Endodermal cell (in vitro differentiated cells): ENCODE measurements at regions not wholly inside any gene's neighbourhood (a gene's known extent, or its start where the extent isn't known, plus 50 kb on each side); places are given as distances from the start of the nearest gene placed in this dataset.
"Not testable (repeated sequence)": the region's sequence is repeated elsewhere in the genome, so short reads cannot be mapped to it uniquely, and the experiment has no call there.

Experiments
- DNase-seq: peaks from one replicate; pipeline ENCODE4 v3.0.0-alpha.2; 2017
- H3K27ac ChIP-seq: 2 replicates; pipeline ENCODE4 v1.5.1; 2013; ENCODE audit warnings: mild to moderate bottlenecking, low read depth, low read length, moderate library complexity
- H3K27me3 ChIP-seq: 2 replicates; pipeline ENCODE4 v1.6.1; 2013; ENCODE audit warnings: mild to moderate bottlenecking, low read length, moderate library complexity; ENCODE audit not compliant: insufficient read depth, control insufficient read depth, poor library complexity, severe bottlenecking
- H3K36me3 ChIP-seq: 2 replicates; pipeline ENCODE4 v1.7.0; 2013; ENCODE audit warnings: mild to moderate bottlenecking, low read length, moderate library complexity; ENCODE audit not compliant: control insufficient read depth, insufficient read depth
- H3K4me1 ChIP-seq: one replicate; pipeline ENCODE4 v1.7.0; 2013; ENCODE audit warnings: low read length; ENCODE audit not compliant: control insufficient read depth, insufficient read depth
- H3K4me3 ChIP-seq: 2 replicates; pipeline ENCODE4 v1.5.1; 2013; ENCODE audit warnings: mild to moderate bottlenecking, low read length, moderate library complexity
- H3K9ac ChIP-seq: 2 replicates; pipeline ENCODE4 v1.6.1; 2013; ENCODE audit warnings: mild to moderate bottlenecking, low read length, moderate library complexity; ENCODE audit not compliant: poor library complexity, severe bottlenecking; ENCODE audit errors: extremely low read depth
- H3K9me3 ChIP-seq: 2 replicates; pipeline ENCODE4 v1.6.1; 2013; ENCODE audit warnings: mild to moderate bottlenecking, low read length, moderate library complexity; ENCODE audit not compliant: control insufficient read depth
- H3K27ac Mint-ChIP-seq: 2 replicates; pipeline ENCODE4 v1.8.0; 2020; ENCODE audit warnings: mixed read lengths
- H3K27me3 Mint-ChIP-seq: 2 replicates; pipeline ENCODE4 v1.8.0; 2021; ENCODE audit warnings: mild to moderate bottlenecking, mixed read lengths; ENCODE audit not compliant: insufficient read depth
- H3K36me3 Mint-ChIP-seq: 2 replicates; pipeline ENCODE4 v1.8.0; 2020; ENCODE audit warnings: low read depth, mixed read lengths
- H3K4me1 Mint-ChIP-seq: 2 replicates; pipeline ENCODE4 v1.8.0; 2020; ENCODE audit warnings: mixed read lengths
- H3K4me3 Mint-ChIP-seq: 2 replicates; pipeline ENCODE4 v1.8.0; 2020; ENCODE audit warnings: mild to moderate bottlenecking, moderate library complexity, mixed read lengths
- H3K9me3 Mint-ChIP-seq: 2 replicates; pipeline ENCODE4 v1.8.0; 2020; ENCODE audit warnings: mild to moderate bottlenecking, mixed read lengths
- CTCF ChIP-seq: fragments of 200-600 bp; sonication (generic); conservative IDR thresholded peaks from 2 replicates; pipeline ENCODE4 v1.5.0; 2021; ENCODE audit warnings: antibody characterized with exemption, mild to moderate bottlenecking
- WGBS, 2 experiments: methylation state at CpG; one replicate each; pipeline versions ENCODE4 v1.1.5 to v1.1.7; 2013; ENCODE audit warnings: missing lambda C conversion rate in 2 of 2, mixed read lengths in 1 of 2; ENCODE audit not compliant: insufficient coverage in 1 of 2, insufficient read length in 1 of 2; 5-methylcytosine and 5-hydroxymethylcytosine counted together

DNA sequence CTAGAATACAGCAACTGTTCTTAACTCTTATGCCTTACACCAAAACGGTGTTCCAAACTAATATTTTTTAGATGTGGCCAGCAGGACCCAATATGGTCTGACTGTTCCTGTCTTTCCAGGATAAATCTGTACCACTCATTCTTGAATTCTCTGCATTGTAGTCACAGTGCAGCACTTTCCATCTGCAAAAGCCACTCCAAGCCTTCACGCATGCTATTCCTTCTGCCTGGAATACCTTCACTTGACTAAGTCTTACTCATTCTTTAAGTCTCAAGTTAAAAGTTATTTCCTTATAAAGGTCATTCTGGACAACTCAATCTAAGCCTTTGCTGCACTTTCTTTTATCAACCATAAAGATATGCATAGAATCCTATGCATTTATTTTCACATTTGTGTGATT lies 1194.5 kb downstream of the PLA2G4A start:
- no peak overlapping the region for H3K4me3 ChIP-seq
- H3K36me3 ChIP-seq, result no peaks in the 10 kb centered on the region
- H3K27me3 Mint-ChIP-seq, result no peaks in the 10 kb centered on the region
- no peak overlapping the region for H3K4me3 Mint-ChIP-seq
- H3K36me3 Mint-ChIP-seq, result no peaks in the 10 kb centered on the region
- H3K9me3 Mint-ChIP-seq, result no peaks in the 10 kb centered on the region
- no peaks in the 10 kb centered on the region for H3K4me1 Mint-ChIP-seq
- no peaks in the 10 kb centered on the region for H3K4me1 ChIP-seq
- H3K9me3 ChIP-seq, result no peaks in the 10 kb centered on the region
- no peak for DNase-seq
- WGBS, 2 experiments, result 91 to 95% methylated on average over 2 of the region's 2 CpGs
- no peak overlapping the region for H3K27ac ChIP-seq
- no peak overlapping the region for H3K27ac Mint-ChIP-seq
- no peaks in the 10 kb centered on the region for H3K27me3 ChIP-seq
- H3K9ac ChIP-seq, result no peak overlapping the region
- no peak for TF ChIP-seq CTCF

- Mint-ChIP-seq H3K4me3 (no peak overlapping the region), H3K27ac (no peak overlapping the region), H3K4me1 (no peaks in the 10 kb centered on the region), H3K36me3 (no peaks in the 10 kb centered on the region), H3K27me3 (no peaks in the 10 kb centered on the region), H3K9me3 (no peaks in the 10 kb centered on the region)
- Histone ChIP-seq H3K9ac (no peak overlapping the region), H3K36me3 (no peaks in the 10 kb centered on the region), H3K27ac (no peak overlapping the region), H3K4me1 (no peaks in the 10 kb centered on the region), H3K4me3 (no peak overlapping the region), H3K27me3 (no peaks in the 10 kb centered on the region), H3K9me3 (no peaks in the 10 kb centered on the region)
- DNase-seq, result no peak
- TF ChIP-seq CTCF, result no peak
Observed at GRCh38 chr1:188027613-188028012, 1198.9 kb downstream of the PLA2G4A start.

- not testable (repeated sequence) for DNase-seq, H3K27ac Mint-ChIP-seq, H3K9ac ChIP-seq, H3K4me3 ChIP-seq, H3K4me1 Mint-ChIP-seq, H3K4me1 ChIP-seq, H3K36me3 Mint-ChIP-seq, H3K36me3 ChIP-seq, H3K4me3 Mint-ChIP-seq, H3K27me3 Mint-ChIP-seq, H3K27ac ChIP-seq, H3K27me3 ChIP-seq
- H3K9me3 Mint-ChIP-seq, result peaks cover 28% of the 10 kb centered on the region
- H3K9me3 ChIP-seq, result peaks cover 21% of the 10 kb centered on the region
- 73% methylated on average over 2 of the region's 2 CpGs; no CpG with 5 or more reads in 1 of the 2 experiments for WGBS, 2 experiments
Observed at GRCh38 chr1:188037572-188037971, 1208.8 kb downstream of the PLA2G4A start.

GRCh38 chr1:188043536-188044245 lies 1214.9 kb downstream of the PLA2G4A start:
- H3K4me3 Mint-ChIP-seq, result no peak overlapping the region
- no peaks in the 10 kb centered on the region for H3K4me1 ChIP-seq
- no peak overlapping the region for H3K27ac Mint-ChIP-seq
- H3K27me3 ChIP-seq, result no peaks in the 10 kb centered on the region
- no peaks in the 10 kb centered on the region for H3K4me1 Mint-ChIP-seq
- H3K27ac ChIP-seq, result no peak overlapping the region
- H3K27me3 Mint-ChIP-seq, result no peaks in the 10 kb centered on the region
- H3K9me3 ChIP-seq, result peaks cover 5% of the 10 kb centered on the region
- H3K9me3 Mint-ChIP-seq, result peaks cover 5% of the 10 kb centered on the region
- no peak overlapping the region for H3K4me3 ChIP-seq
- no peaks in the 10 kb centered on the region for H3K36me3 Mint-ChIP-seq
- H3K9ac ChIP-seq, result no peak overlapping the region
- no peak for TF ChIP-seq CTCF
- no peak for DNase-seq
- no peaks in the 10 kb centered on the region for H3K36me3 ChIP-seq
- 86 to 90% methylated on average over 1 to 4 of the region's 4 CpGs for WGBS, 2 experiments
